Mucosa of descending colon (tissue), 3 donors: ENCODE measurements at regions not wholly inside any gene's neighbourhood (a gene's known extent, or its start where the extent isn't known, plus 50 kb on each side); places are given as distances from the start of the nearest gene placed in this dataset.
"Not testable (repeated sequence)": the region's sequence is repeated elsewhere in the genome, so short reads cannot be mapped to it uniquely, and the experiment has no call there.

Source experiments
- ATAC-seq: fragments of 200-7000 bp; cut with Tn5 transposase; one replicate; pipeline ENCODE4 v1.9.1; 2020; ENCODE audit warnings: mild to moderate bottlenecking, moderate library complexity
- DNase-seq, 3 donors: peaks; one replicate each; pipeline ENCODE4 v3.0.0-alpha.2; 2020
- H3K36me3 ChIP-seq: fragments of 200-600 bp; one replicate; pipeline ENCODE4 v1.8.0; 2021; ENCODE audit warnings: low read depth, mild to moderate bottlenecking
- H3K4me1 ChIP-seq: fragments of 200-600 bp; one replicate; pipeline ENCODE4 v1.8.0; 2021; ENCODE audit warnings: low read depth, mild to moderate bottlenecking
- H3K4me3 ChIP-seq: fragments of 200-600 bp; one replicate; pipeline ENCODE4 v1.8.0; 2021; ENCODE audit warnings: mild to moderate bottlenecking
- H3K9me3 ChIP-seq: fragments of 200-600 bp; one replicate; pipeline ENCODE4 v1.8.0; 2021; ENCODE audit warnings: mild to moderate bottlenecking
- CTCF ChIP-seq: fragments of 200-600 bp; IDR thresholded peaks from one replicate; pipeline ENCODE4 v1.8.0; 2022; ENCODE audit warnings: antibody characterized with exemption, mild to moderate bottlenecking
- intact Hi-C, 2 donors: fragments of 100-400 bp; cut with DNase I in 1 of 2; cut with micrococcal nuclease in 1 of 2; formaldehyde crosslinking; loops; one replicate each; pipeline versions ENCODE4 v1.11.0 to v1.11.1; 2022; cut with DNase I, micrococcal nuclease
- donor health status: DM: no; HTN: no; CAD: no; lungs with moderate emphysema.
- donor health status: DM: no; HTN: no; CAD: no.
- donor health status: DM: no; HTN: yes; CAD: no.

- ATAC-seq (no peak), DNase-seq (no peak)
- TF ChIP-seq CTCF: no peak
- intact Hi-C loops: no loop called here
- no peaks in the 10 kb centered on the region for H3K36me3 ChIP-seq
- no peaks in the 10 kb centered on the region for H3K4me1 ChIP-seq
- H3K4me3 ChIP-seq: no peak overlapping the region
- no peaks in the 10 kb centered on the region for H3K9me3 ChIP-seq
These were observed 855.6 kb downstream of the KCNJ2 start for GRCh38 chr17:71024969-71025368.

- H3K4me1 ChIP-seq: no peaks in the 10 kb centered on the region
- DNase-seq: no peak
- no peak overlapping the region for H3K4me3 ChIP-seq
- no peak for TF ChIP-seq CTCF
- no peak for ATAC-seq
- H3K36me3 ChIP-seq: no peaks in the 10 kb centered on the region
- intact Hi-C loops: no loop called here
- no peaks in the 10 kb centered on the region for H3K9me3 ChIP-seq
These were observed 859.9 kb downstream of the KCNJ2 start for GRCh38 chr17:71029246-71029645.

- ATAC-seq, intact Hi-C loops, H3K4me1 ChIP-seq, H3K4me3 ChIP-seq, H3K36me3 ChIP-seq, DNase-seq, H3K9me3 ChIP-seq: not testable (repeated sequence)
These were observed 862.0 kb downstream of the KCNJ2 start for GRCh38 chr17:71031286-71031685.

- ATAC-seq (no peak), DNase-seq (no peak)
- no peaks in the 10 kb centered on the region for H3K4me1 ChIP-seq
- intact Hi-C loops: no loop called here
- TF ChIP-seq CTCF: no peak
- no peak overlapping the region for H3K4me3 ChIP-seq
- no peaks in the 10 kb centered on the region for H3K9me3 ChIP-seq
- H3K36me3 ChIP-seq: no peaks in the 10 kb centered on the region
These were observed 863.5 kb downstream of the KCNJ2 start for GRCh38 chr17:71032746-71033273.

- H3K9me3 ChIP-seq: no peaks in the 10 kb centered on the region
These were observed 864.0 kb downstream of the KCNJ2 start for GRCh38 chr17:71033336-71033735.

GRCh38 chr17:71035226-71035625, 865.9 kb downstream of the KCNJ2 start:
- no peak overlapping the region for H3K4me3 ChIP-seq
- intact Hi-C loops: no loop called here
- ATAC-seq (no peak), DNase-seq (no peak)
- H3K4me1 ChIP-seq: no peaks in the 10 kb centered on the region
- no peak for TF ChIP-seq CTCF
- H3K36me3 ChIP-seq: no peaks in the 10 kb centered on the region
- H3K9me3 ChIP-seq: no peaks in the 10 kb centered on the region

More at GRCh38 chr17:71033336-71033735, 864.0 kb downstream of the KCNJ2 start:
- Histone ChIP-seq H3K4me3 (no peak overlapping the region), H3K36me3 (no peaks in the 10 kb centered on the region), H3K4me1 (no peaks in the 10 kb centered on the region)
- intact Hi-C loops: no loop called here
- DNase-seq: no peak
- no peak for ATAC-seq
- no peak for TF ChIP-seq CTCF
